NOMO-1 (cell line): ENCODE measurements at regions not wholly inside any gene's neighbourhood (a gene's known extent, or its start where the extent isn't known, plus 50 kb on each side); places are given as distances from the start of the nearest gene placed in this dataset.
"Not testable (repeated sequence)": the region's sequence is repeated elsewhere in the genome, so short reads cannot be mapped to it uniquely, and the experiment has no call there.

Experiments
- DNase-seq, 2 experiments: peaks; one replicate each; lab custom pipeline; 2025; ENCODE audit not compliant: unreplicated experiment in 2 of 2; lab: John Stamatoyannopoulos, UW

DNA sequence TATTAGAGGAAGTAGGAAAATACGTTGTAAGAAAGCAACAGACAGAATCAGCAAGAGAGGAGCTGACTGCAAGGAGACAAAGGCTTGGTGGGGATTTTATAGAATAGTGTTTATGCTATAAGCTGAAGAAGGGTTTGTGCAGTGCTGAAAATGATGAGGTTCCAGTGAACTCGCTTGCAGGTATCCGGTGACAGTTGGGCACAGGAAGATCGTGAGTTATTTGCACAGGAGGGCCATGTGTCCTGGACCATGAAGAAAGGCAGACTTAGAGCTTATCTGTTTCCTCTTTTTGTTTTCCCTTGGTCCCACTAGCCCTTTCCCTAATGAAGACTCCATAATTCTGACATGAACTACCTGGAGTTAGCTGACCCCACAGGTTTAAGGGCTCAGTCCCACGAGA lies 61.4 kb downstream of the NXNL2 start:
- DNase-seq, result no peak

DNA sequence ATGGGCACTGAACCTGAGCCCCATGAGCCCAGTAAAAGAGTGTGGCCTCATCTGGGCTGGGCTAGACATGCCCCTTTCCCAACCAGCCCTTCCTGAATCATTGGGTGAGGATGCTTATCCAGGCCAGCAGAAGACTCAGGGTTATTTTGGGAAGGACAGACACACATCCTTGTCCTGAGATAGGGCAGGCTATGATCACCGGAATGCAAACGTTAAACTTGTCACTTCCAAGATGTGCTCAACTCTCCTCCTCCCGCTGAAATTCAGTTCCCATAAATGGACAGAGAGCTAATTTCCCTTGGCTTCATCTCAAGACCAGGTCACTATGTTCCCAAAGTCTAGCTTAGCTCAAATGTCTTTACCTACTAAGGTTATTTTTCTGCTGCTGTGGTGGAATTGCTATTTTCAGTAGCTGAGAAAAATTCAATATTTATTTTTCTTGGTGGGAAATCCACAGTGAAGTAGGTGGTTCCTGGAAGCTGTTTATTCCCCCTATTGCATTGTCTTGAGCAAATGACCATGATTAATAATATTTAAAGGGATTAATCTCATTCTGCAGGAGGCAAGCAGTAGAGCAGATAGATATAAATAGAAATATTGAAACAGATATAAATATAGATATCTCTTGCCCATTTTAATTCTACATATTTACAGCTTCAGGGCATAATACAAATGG lies 70.0 kb downstream of the NXNL2 start:
- DNase-seq, result no peak

DNA sequence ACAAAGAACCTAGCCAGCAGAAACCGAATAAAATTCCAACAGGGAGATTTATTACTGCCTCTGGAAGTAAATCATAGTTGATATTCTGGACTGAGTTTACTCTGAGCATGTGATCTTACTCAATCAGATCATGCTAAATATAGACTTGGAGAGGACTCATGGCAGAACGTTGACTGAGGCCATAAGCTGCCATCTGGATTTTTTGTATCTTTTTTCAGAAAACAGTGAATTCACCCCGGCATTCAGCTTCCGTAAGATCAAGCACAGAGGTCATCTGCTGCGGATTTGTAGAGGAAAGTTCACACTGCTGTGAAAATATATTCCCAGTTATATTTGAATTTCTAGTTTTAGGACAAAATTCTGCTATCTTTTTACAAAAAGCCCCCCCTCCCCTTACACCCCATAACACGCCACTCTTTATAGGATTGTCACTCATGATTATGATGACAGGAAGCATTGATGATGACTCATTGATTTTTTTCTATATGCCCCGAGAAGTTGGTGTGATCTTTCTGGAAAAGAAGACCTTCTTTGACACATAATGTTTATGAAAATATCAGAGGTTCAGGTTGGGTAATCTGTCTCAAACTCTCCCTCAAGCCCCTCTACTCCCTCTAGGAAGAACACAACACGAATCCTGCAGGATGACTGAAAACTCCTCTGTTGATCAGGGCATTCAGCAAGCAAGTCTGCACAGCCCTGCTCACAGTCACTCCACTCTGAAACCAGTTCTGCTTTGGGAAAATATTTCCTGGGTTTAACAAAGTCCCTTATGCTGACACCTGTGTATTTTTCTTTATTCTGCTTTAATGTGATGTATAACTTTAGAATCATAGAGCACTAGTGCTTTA lies 70.8 kb downstream of the NXNL2 start:
- no peak for DNase-seq

DNA sequence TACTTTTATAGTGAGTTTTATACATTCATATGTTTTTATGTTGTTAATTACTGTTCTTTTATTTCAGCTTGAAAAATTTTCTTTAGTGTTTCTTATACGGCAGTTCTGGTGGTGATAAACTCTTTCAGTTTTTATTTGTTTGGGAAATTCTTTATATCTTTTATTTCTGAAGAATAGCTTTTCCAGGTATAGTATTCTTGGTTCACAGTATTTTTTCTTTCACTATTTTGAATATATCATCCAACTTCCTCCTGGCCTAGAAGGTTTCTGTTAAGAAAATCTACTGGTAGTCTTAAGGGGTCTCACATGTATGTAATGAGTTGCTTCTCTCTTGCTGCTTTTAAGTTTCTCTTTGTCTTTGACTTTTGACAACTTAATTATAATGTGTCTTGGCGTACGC lies 79.4 kb downstream of the NXNL2 start:
- DNase-seq, result no peak

DNA sequence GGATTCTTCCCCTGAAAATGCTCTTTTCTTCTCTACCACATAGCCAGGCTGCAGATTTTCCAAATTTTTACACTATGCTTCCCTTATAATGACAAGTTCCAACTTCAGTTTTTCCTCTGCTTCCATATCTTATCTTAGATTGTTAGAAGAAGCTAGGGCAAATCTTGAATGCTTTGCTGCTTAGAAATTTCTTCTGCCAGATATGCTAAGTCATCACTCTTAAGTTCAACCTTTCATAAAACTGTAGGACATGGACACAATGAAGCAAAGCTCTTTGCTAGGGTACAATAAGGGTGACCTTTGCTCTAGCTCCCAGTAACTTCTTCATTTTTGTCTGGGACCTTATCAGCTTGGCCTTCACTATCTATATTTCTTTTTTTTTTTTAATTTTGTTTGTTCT lies 88.7 kb downstream of the NXNL2 start:
- no peak for DNase-seq

DNA sequence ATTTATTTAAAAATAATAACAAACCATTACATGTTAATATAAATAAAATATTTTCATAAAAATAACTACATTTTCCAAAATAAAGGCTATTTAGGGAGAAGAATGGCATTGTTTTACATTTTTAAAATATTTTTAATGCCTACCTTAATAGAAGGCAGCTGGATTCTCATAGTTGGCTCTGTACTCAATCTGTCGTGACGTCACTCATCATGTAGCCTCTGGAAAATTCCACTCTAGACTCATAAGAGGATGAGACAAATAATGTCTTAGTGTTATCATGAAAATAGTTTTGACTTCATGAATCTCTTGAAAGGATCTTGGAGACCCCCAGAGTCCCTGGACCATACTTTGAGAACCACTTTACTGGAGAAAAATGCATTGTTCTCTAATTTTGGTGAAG lies 93.1 kb downstream of the NXNL2 start:
- DNase-seq, result no peak

DNA sequence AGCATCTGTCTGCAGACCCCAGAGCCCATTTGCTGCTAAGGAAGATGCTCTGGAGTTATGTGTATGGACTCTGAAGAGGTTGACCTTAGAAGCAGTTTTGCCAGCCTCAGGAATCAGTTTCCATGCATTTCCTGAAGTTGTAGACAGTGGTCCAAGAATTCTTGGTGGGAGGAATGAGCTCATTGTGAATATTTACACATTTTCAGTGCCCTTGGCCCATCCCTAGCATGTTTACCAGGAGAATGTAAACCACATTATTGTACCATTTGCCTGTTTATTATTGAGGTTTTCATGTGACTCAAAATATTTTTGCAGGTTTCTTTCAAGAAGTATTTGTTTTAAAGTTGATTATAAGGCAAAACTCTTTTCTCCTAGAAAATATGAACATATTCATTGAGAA lies 93.8 kb downstream of the NXNL2 start:
- DNase-seq, result no peak

DNA sequence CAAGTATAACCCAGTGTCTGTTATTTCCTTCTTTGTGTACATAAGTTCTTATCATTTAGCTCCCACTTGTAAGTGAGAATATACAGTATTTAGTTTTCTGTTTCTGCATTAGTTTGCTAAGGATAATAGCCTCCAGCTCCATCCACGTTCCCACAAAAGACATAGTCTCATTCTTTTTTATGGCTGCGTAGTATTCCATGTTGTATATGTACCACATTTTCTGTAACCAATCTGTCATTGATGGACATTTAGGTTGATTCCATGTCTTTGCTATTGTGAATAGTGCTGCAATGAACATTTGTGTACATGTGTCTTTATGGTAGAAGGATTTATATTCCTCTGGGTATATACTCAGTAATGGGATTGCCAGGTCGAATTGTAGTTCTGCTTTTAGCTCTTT lies 95.6 kb downstream of the NXNL2 start:
- not testable (repeated sequence) for DNase-seq

DNA sequence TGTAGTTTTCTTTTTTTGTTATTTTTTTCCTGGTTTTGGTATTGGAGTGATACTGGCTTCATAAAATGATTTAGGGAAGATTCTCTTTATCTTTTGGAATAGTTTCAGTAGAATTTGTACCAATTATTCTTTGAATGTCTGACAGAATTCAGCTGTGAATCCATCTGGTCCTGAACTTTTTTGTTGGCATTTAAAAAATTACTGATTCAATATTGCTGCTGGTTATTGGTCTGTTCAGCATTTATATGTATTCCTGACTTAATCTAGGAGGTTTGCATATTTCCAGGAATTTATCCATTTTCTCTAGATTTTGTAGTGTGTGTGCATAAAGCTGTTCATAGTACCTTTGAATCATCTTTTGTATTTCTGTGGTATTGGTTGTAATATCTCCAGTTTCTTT lies 100.2 kb downstream of the NXNL2 start:
- no peak for DNase-seq

DNA sequence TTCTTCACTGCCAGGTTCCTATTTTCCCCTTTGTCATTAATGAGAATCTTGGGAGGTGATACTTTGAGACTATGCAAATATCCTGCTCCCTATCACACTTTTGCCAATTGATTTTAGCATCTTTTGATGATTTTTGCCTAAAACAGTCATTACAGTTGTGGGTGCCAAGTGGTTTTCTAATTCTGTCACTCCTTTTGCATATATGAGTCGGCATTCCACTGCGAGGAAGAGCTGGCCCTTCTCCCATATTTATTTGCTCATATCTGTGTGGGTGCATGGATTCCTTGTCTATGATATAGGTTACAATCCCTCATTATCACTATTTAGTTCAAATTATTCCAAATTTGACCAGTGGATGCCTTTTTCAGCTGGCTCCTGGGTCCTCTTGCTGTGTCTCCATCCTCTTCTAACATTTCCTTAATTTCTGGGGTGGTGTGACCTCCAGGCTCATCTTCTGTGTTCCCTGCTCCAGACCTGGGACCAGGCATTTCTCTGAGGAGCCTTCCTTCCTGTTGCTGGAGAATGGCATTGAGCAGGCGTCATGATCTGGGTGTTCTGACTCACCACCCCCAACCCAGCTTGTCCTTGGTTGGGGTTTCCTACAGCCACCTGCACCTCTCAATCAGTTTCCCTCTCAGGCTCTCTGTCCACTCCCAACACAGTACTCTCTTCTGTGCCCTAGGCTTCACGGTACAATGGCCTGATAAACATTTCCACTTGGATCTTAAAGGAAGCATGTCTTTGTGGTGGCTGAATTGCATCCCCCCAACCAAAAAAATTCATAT lies 106.7 kb downstream of the NXNL2 start:
- DNase-seq, result no peak

DNA sequence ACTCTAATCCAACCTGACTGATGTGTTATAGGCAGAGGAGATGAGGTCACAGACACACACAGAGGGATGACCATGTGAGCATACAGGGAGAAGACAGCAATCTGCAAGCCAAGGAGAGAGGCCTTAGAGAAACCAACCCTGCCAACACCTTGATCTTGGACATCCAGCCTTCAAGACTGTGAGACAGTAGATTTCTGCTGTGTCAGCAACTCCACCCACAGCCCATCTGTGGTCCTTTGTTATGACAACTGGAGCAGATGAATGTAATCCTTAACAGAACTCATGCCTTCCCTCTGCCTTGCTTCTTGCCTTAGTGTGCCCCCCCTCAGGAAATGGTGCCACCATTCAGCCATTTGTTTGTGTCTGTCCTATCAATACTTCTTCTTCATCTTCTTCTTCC lies 107.4 kb downstream of the NXNL2 start:
- DNase-seq, result no peak

DNA sequence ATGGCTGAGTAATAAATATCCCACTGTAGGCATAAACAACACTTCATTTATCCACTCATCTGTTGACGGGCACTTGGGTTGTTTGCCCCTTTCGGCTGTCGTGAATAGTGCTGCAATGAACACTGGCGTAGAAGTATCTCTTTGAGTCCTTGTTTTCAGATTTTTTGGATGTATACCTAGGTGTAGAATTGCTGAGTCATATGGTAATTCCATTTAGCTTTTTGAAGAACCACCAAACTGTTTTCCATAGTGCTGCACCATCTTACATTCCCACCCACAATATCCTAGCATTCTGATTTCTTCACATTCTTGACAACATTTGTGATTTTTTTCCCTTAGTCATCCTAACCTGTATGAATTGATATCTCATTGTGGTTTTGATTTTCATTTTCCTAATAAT lies 109.0 kb downstream of the NXNL2 start:
- no peak for DNase-seq

DNA sequence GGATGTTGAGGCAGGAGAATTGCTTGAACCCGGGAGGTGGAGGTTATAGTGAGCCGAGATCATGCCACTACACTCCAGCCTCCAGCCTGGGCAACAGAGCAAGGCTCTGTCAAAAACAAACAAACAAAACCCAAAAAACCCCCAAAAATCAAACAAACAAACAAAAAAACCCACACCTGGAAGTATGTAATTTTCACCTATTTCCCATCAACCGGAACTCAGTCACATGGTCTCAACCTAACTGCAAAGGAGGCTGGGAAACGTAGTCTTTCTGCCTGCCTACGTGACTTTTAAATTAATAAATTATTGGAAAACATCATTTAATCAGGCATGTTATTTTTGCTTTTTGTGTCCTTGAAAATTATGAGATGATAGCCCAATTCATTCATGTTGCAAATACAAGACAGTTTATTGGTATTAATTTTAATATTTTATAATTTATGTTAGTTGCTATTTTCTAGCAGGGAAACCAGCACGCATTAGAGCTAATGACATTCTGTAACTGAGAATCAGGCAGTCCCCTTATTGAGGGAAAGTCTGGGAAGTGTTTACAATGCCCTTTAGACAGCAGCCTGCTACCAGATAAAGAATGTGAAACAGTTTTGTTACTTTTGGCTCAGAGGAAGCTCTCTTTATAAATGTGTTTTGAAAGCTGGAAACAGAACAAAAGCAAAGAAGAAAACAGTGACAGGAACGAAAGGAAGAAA lies 110.3 kb downstream of the NXNL2 start:
- DNase-seq, result no peak

DNA sequence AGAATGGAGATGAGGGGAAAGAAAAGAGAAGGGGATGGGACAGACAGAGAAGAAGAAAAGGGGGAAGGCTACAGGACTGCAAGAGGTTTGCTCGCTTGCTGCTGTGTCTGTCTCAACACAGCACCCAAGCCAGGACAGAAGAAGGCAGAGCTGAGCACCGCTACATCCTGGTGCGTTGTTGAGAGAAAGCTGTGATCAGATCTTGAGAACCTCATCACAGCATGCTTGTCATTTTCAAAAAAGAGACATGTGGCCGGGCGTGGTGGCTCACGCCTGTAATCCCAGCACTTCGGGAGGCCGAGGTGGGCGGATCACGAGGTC lies 110.9 kb downstream of the NXNL2 start:
- no peak for DNase-seq

DNA sequence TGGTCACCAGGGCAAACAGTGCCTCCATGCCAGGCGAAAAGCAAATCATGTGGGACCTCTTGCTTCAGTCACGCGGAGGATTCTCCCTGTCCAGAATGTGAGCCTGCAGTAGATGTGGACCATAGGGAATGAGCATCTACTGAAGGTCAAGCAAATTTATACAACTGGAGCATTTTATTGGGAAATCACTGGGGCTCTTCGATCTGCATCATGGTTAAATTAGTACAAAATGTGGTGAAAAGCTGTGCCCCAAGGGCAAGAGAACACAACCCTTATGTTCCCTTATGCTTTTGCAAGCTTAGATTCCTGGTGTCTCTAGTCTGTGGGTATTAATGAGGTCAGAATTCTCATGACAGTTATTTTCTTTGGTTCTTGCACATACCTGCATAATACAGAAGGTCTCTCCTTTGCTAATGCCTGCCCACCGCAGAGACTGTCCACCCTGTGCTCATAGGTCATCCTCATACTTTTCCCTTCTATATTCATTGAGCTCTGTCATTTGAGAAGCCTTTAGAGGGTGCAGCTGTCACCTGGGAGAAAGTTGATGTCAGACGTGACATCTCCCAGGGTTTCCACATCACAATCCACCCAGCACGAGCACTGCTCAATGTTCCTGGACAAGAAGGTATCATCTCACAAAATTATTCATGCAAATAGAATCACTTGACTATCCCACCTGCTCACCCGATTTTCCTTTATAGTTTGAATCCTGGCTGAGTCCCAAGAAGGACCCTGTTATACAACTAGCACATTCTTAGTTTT lies 111.7 kb downstream of the NXNL2 start:
- DNase-seq, result no peak

DNA sequence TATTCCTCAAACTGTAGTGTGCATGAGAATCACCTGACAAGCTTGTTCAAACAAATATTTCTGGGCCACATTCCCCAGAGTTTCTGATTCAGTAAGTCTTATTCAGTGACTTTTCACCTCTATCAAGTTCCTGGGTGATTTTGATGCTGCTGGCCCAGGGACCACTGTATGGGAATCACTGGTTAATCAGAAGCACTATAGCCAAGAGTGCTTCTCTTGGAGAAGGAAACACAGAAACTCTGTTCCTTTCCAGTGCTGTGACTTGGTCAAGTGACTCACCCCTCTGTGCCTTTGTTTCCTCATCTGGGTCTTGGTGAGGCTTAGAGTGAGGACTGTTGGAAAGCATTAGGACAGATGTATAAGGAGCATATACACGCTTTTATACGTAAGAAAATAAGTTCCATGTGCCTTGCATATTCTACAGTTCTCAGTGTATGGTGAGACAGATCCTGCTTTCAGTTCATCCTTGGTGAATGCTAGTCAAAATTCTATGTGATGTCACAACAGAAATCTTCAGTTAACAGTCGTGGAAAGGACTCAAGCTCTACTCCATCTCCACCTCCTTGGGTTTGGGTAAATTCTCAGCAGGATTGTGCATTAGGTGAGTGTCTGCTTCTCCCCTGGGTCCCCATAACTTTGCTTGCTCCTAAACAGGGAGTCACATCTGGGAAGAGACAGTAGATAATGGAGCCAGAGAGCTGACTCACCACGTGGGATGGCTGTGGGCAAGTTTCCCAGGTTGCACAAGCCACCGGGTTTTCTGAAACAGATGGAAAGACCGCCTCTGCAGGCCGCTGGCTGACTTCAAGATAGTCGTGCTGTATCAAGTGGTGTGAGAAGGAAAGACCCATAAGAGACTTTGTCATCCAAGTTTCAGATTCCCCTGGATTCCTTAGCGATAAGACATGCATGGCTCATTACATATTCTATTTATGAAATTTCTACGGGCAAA lies 117.0 kb downstream of the NXNL2 start:
- DNase-seq, result no peak

DNA sequence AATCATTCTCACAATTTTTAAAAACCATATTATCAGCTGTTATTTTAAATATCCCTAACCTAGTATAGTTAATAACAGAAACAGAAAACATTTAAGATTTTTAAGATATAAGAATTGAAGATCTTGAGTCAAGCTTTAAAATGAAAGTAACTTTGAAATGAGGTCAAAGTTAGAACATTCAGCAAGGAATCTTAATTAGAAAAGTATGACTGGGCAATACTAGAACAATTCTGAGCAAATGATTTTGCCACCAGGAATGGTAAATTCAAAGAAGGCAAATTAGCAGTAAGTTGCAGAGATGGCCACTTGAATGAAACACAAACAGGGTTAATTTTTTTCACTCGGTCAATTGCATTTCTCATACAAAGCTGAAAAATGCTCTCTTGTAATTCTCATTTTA lies 117.9 kb downstream of the NXNL2 start:
- DNase-seq, result no peak

DNA sequence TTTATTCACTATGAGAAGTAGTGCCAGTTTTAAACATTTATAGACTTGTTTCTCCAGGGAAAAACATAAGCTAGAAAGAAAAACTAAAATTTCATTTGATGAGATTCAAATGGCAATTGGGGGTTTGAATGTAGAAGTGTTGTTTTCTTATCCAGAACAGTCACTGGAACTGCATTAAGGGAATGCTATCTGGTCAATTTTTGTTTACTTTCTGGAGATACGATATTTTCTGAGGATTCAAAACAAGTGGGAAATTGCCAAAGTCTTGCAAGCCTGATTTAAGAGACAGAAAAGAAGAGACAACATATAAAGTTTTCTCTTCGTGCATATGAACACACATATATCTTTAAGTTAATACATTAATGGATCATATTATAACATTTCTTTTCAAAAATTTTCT lies 118.4 kb downstream of the NXNL2 start:
- DNase-seq, result no peak

DNA sequence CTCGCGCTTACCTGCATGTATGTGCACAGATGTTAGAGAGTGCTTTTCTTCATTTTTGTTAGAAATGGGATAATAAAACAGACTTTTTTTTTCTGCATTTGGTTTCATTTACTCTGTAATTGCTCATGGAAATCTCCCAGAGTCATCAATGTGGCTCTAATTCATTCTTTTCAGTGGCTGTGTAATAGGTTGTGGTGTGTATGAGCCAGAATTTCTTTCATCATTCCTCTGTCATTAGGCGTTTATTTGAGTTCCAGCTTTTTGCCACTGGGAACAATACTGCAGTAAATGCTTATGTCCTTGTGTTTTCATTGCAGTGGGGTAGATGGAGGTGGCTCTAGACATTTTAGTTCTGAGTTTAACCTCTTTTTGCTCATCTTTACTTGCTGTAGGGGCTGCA lies 118.9 kb downstream of the NXNL2 start:
- DNase-seq, result no peak
